ENCODE measurements at regions not wholly inside any gene's neighbourhood (a gene's known extent, or its start where the extent isn't known, plus 50 kb on each side); places are given as distances from the start of the nearest gene placed in this dataset.

DNA sequence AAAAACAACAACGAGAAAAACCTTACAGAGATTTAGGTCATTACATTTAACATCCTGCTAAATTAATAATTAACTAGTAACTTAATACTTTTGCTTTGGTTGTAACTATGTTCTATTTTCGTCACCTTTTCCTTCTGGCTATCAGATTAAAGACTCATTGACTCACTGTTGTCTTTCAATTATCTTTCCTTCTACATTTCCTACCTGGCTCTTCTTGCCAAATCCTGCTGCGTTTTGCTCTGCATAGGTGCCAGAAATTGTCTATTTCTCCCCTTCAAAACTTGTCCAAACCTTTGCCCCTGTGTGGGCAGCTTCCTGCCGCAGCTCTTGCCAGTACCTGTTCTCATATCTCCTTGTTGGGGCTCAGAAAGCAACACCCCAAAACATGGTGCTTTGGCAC lies 235.5 kb upstream of the ZNF608 start:
- TF ChIP-seq, protein P1, sequence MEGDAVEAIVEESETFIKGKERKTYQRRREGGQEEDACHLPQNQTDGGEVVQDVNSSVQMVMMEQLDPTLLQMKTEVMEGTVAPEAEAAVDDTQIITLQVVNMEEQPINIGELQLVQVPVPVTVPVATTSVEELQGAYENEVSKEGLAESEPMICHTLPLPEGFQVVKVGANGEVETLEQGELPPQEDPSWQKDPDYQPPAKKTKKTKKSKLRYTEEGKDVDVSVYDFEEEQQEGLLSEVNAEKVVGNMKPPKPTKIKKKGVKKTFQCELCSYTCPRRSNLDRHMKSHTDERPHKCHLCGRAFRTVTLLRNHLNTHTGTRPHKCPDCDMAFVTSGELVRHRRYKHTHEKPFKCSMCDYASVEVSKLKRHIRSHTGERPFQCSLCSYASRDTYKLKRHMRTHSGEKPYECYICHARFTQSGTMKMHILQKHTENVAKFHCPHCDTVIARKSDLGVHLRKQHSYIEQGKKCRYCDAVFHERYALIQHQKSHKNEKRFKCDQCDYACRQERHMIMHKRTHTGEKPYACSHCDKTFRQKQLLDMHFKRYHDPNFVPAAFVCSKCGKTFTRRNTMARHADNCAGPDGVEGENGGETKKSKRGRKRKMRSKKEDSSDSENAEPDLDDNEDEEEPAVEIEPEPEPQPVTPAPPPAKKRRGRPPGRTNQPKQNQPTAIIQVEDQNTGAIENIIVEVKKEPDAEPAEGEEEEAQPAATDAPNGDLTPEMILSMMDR (IDR thresholded peaks at IDR 0.05 in 4 of 5, conservative IDR thresholded peaks at IDR 0.05 in 1 of 5), result no peak
- no peak for TF ChIP-seq POLR2A (IDR thresholded peaks at IDR 0.05)

All from gastrocnemius medialis (tissue), 4 donors.